NB4 (cell line): ENCODE measurements at regions not wholly inside any gene's neighbourhood (a gene's known extent, or its start where the extent isn't known, plus 50 kb on each side); places are given as distances from the start of the nearest gene placed in this dataset.

Source experiments
- DNase-seq: peaks from one replicate; pipeline ENCODE4 v3.0.0; 2010; ENCODE audit warnings: low read depth
- H3K4me3 ChIP-seq: one replicate; pipeline ENCODE4 v1.5.1; 2011; ENCODE audit warnings: mild to moderate bottlenecking, low read depth, low read length, moderate library complexity
- CTCF ChIP-seq: IDR thresholded peaks from one replicate; pipeline ENCODE4 v1.5.1; 2012; ENCODE audit warnings: low read depth, low read length
- MAX ChIP-seq: IDR thresholded peaks from 2 replicates; pipeline ENCODE4 v1.6.1; 2011; ENCODE audit warnings: low read depth, low read length
- MYC ChIP-seq: IDR thresholded peaks from 2 replicates; pipeline ENCODE4 v1.6.1; 2011; ENCODE audit warnings: low read depth, low read length
- POLR2A ChIP-seq: IDR thresholded peaks from 2 replicates; pipeline ENCODE4 v1.6.1; 2011; ENCODE audit warnings: mild to moderate bottlenecking; ENCODE audit not compliant: insufficient read length; ENCODE audit errors: extremely low read depth

- DNase-seq = no peak
- TF ChIP-seq MYC (no peak), MAX (no peak), CTCF (no peak), POLR2A (no peak)
- H3K4me3 ChIP-seq = no peak overlapping the region
Observed at GRCh38 chr11:114848027-114848426, 169.7 kb downstream of the NXPE2 start.

DNA sequence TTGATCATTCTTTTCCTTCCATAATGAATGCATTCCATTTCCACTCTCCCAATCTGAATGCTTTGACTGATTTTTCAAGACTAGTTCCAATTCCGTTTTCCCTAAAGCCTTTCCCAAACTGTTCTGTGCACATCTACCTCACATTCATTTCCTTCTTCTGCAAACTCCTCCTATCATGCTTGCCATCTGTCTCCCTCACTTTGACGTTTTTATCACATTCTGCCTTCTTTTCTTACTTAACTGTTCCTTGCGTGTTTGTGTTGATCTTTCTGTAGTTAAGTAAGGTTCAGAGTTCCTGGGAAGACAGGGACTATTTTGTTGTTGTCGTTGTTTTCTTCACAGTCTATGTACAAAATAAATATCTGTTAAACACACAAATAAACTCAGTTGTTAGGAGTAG is 179.0 kb downstream of the NXPE2 start:
- DNase-seq = no peak
- H3K4me3 ChIP-seq = no peak overlapping the region
- TF ChIP-seq MYC (no peak), CTCF (no peak), MAX (no peak), POLR2A (no peak)

DNA sequence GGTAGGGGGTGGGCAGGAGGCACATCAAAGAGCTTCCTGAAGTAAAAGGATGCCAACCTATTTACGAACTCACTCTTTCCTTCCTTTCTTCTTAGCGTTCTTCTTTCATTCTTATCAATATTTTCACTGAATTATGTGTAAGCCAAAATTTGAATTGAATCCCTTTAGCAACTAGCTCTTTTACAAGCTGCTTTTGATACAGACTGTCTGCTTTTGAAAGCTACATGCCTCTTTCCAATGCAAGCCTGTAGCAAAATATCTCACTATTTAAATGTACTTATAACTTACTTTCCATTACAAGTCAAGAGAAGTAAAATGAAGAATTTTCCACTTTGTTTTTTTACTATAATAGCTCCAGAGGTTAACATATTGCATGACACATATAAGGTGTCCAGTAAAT is 186.6 kb downstream of the NXPE2 start:
- no peak overlapping the region for H3K4me3 ChIP-seq
- no peak for DNase-seq
- TF ChIP-seq MAX (no peak), CTCF (no peak), POLR2A (no peak), MYC (no peak)

GRCh38 chr11:114876234-114876633 is 197.9 kb downstream of the NXPE2 start:
- no peak for DNase-seq
- no peak overlapping the region for H3K4me3 ChIP-seq
- no peak for TF ChIP-seq POLR2A
- no peak for TF ChIP-seq CTCF
- TF ChIP-seq MYC = no peak
- no peak for TF ChIP-seq MAX

GRCh38 chr11:114877976-114878375 is 199.6 kb downstream of the NXPE2 start:
- no peak for TF ChIP-seq MAX
- no peak for TF ChIP-seq CTCF
- no peak for TF ChIP-seq POLR2A
- no peak for TF ChIP-seq MYC
- H3K4me3 ChIP-seq = no peak overlapping the region
- no peak for DNase-seq

GRCh38 chr11:114880442-114880841 is 202.1 kb downstream of the NXPE2 start:
- TF ChIP-seq POLR2A (no peak), MYC (no peak), CTCF (no peak), MAX (no peak)
- H3K4me3 ChIP-seq = no peak overlapping the region
- no peak for DNase-seq
